Thymus (tissue), 11 donors: ENCODE measurements at regions not wholly inside any gene's neighbourhood (a gene's known extent, or its start where the extent isn't known, plus 50 kb on each side); places are given as distances from the start of the nearest gene placed in this dataset.
"Not testable (repeated sequence)": the region's sequence is repeated elsewhere in the genome, so short reads cannot be mapped to it uniquely, and the experiment has no call there.

ENCODE experiments used
- DNase-seq, 9 donors: peaks; one replicate each; pipeline ENCODE4 v3.0.0-alpha.2; 2013; ENCODE audit warnings: low spot score in 9 of 9, low read depth in 6 of 9, missing footprints in 1 of 9
- H3K27ac ChIP-seq, 2 donors: one replicate each; pipeline ENCODE4 v1.5.1; 2013; ENCODE audit warnings: control low read depth in 1 of 2, low read depth in 1 of 2, low read length in 1 of 2, mild to moderate bottlenecking in 1 of 2, moderate library complexity in 1 of 2
- H3K27me3 ChIP-seq, 2 donors: one replicate each; pipeline ENCODE4 v1.5.1; 2013; ENCODE audit warnings: low read length in 1 of 2; ENCODE audit not compliant: control insufficient read depth in 2 of 2, insufficient read depth in 1 of 2
- H3K36me3 ChIP-seq, 2 donors: one replicate each; pipeline ENCODE4 v1.5.1; 2013; ENCODE audit warnings: low read length in 1 of 2, mild to moderate bottlenecking in 1 of 2, moderate library complexity in 1 of 2; ENCODE audit not compliant: control insufficient read depth in 2 of 2, insufficient read depth in 2 of 2
- H3K4me1 ChIP-seq, 2 donors: one replicate each; pipeline ENCODE4 v1.5.1; 2013; ENCODE audit warnings: low read length in 2 of 2; ENCODE audit not compliant: control insufficient read depth in 2 of 2, insufficient read depth in 2 of 2
- H3K4me3 ChIP-seq, 2 donors: one replicate each; pipeline ENCODE4 v1.5.1; 2013; ENCODE audit warnings: low read length in 2 of 2, control low read depth in 1 of 2, mild to moderate bottlenecking in 1 of 2
- H3K9me3 ChIP-seq, 2 donors: one replicate each; pipeline ENCODE4 v1.5.1; 2013; ENCODE audit warnings: low read length in 1 of 2, mild to moderate bottlenecking in 1 of 2; ENCODE audit not compliant: control insufficient read depth in 2 of 2, insufficient read depth in 1 of 2
- WGBS: extraction: QIAGEN DNeasy Blood & Tissue Kit; methylation state at CpG from one replicate; pipeline ENCODE4 v1.1.7; 2013; 5-methylcytosine and 5-hydroxymethylcytosine counted together
- donor health status: healthy.

- 87% methylated on average over 12 of the region's 12 CpGs for whole genome bisulfite sequencing
- Histone ChIP-seq H3K4me3 (no peak overlapping the region), H3K27ac (no peak overlapping the region), H3K36me3 (peaks cover 0 to under 1% of the 10 kb centered on the region in 2 donors), H3K4me1 (no peaks in the 10 kb centered on the region), H3K27me3 (peaks cover 0 to 12% of the 10 kb centered on the region in 2 donors), H3K9me3 (peaks cover 0 to 3% of the 10 kb centered on the region in 2 donors)
- DNase-seq = no peak
Observed at GRCh38 chr2:242011516-242011915, 142.0 kb downstream of the RTP5 start.

GRCh38 chr2:242011991-242012764 lies 142.6 kb downstream of the RTP5 start:
- Histone ChIP-seq H3K27ac (no peak overlapping the region), H3K4me1 (no peaks in the 10 kb centered on the region), H3K9me3 (peaks cover 0 to 3% of the 10 kb centered on the region in 2 donors), H3K4me3 (no peak overlapping the region), H3K27me3 (peaks cover 0 to 12% of the 10 kb centered on the region in 2 donors), H3K36me3 (peaks cover 0 to 5% of the 10 kb centered on the region in 2 donors)
- no peak for DNase-seq
- WGBS = 95% methylated on average over 40 of the region's 40 CpGs

GRCh38 chr2:242012956-242013764 lies 143.6 kb downstream of the RTP5 start:
- Histone ChIP-seq H3K4me3 (no peak overlapping the region), H3K36me3 (peaks cover 0 to 6% of the 10 kb centered on the region in 2 donors), H3K27ac (no peak overlapping the region), H3K27me3 (peaks cover 0 to 12% of the 10 kb centered on the region in 2 donors), H3K4me1 (no peaks in the 10 kb centered on the region), H3K9me3 (peaks cover 0 to 3% of the 10 kb centered on the region in 2 donors)
- WGBS = 94% methylated on average over 44 of the region's 44 CpGs
- DNase-seq = no peak

GRCh38 chr2:242013771-242014170 lies 144.2 kb downstream of the RTP5 start:
- Histone ChIP-seq H3K27ac (no peak overlapping the region), H3K4me1 (no peaks in the 10 kb centered on the region), H3K36me3 (peaks cover 0 to 6% of the 10 kb centered on the region in 2 donors), H3K9me3 (peaks cover 0 to 3% of the 10 kb centered on the region in 2 donors), H3K27me3 (peaks cover 0 to 12% of the 10 kb centered on the region in 2 donors), H3K4me3 (no peak overlapping the region)
- 92% methylated on average over 9 of the region's 9 CpGs for whole genome bisulfite sequencing
- DNase-seq = no peak

DNA sequence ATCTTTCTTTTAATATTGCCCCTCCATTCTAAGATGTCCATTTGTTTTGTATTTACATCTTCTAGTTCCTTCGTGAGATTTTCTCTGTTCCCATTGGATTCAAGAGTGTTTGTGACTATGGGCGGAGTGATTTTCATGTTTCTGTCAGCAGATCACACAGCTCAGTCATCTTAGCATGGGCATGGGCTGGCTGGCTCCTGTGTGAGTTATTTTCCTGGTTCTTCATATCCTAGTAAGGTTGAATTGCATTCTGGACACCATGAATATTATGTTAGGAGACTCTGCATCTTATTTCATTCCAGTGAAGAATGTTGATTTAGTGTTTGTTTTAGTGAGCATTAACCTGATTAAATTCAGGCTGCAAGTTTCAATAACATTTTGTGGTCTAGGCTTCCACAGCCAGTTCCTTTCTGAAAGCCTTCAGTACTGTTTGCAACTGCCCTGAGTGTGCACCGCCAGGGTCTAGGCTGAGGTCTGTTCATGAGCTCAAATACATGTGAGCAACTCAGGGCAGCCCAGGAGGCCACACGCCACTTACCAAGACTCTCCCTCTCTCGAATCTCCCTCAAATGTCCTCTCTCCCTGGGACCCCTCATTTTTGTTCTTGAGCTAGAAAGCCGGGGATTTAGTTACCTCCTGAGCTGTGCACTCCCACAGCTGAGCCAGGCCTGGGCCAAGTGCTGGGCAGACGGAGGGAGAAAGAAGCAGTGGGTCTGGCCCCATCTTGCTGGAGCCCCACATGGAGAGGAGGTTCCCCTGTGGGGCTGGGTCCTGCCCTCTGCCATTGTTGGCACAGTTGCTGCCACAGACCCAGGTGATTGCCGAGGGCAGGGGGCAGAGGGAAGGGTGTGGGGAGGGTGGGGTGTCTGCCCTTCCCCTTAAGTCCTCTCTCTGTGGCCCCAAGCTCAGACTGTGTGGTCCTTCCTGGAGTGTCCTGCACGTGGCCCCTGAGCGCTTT lies 145.9 kb downstream of the RTP5 start:
- whole genome bisulfite sequencing = 95% methylated on average over 10 of the region's 10 CpGs
- H3K36me3 ChIP-seq = peaks cover 0 to 6% of the 10 kb centered on the region in 2 donors
- DNase-seq = no peak
- H3K27ac ChIP-seq = no peak overlapping the region
- no peaks in the 10 kb centered on the region for H3K4me1 ChIP-seq
- no peak overlapping the region for H3K4me3 ChIP-seq
- peaks cover 0 to 15% of the 10 kb centered on the region in 2 donors for H3K27me3 ChIP-seq
- peaks cover 0 to under 1% of the 10 kb centered on the region in 2 donors for H3K9me3 ChIP-seq

- H3K9me3 ChIP-seq = no peaks in the 10 kb centered on the region
- no peak overlapping the region for H3K4me3 ChIP-seq
- peaks cover 0 to 6% of the 10 kb centered on the region in 2 donors for H3K36me3 ChIP-seq
- H3K4me1 ChIP-seq = no peaks in the 10 kb centered on the region
- H3K27me3 ChIP-seq = peaks cover 0 to 14% of the 10 kb centered on the region in 2 donors
- whole genome bisulfite sequencing = 97% methylated on average over 10 of the region's 10 CpGs
- no peak for DNase-seq
- no peak overlapping the region for H3K27ac ChIP-seq
Observed at GRCh38 chr2:242017086-242017485, 147.6 kb downstream of the RTP5 start.

- H3K4me1 ChIP-seq, DNase-seq, H3K4me3 ChIP-seq, H3K9me3 ChIP-seq, H3K27ac ChIP-seq, H3K36me3 ChIP-seq: not testable (repeated sequence)
- WGBS = 83% methylated on average over 10 of the region's 10 CpGs
- peaks cover 0 to 21% of the 10 kb centered on the region in 2 donors for H3K27me3 ChIP-seq
Observed at GRCh38 chr2:242018416-242018815, 148.9 kb downstream of the RTP5 start.

DNA sequence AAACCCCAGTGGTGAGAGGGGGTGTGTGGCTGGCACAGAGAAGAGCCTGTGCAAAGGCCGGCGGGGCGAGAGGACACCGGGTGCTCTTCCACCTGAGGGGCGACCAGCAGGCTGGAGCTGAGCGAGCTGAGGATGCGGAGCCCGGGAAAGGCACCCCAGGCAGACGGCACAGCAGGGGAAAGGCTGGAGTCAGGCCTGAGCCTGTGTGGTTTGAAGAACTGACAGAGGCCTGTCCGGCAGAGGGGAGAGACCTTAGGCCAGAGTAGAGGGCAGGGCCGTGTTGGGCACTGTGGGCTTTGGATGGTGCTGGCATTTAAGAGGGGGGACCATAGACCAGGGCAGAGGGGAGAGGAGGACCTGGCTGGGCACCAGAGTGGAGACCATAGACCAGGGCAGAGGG lies 149.8 kb downstream of the RTP5 start:
- H3K9me3 ChIP-seq = no peaks in the 10 kb centered on the region
- no peak overlapping the region for H3K27ac ChIP-seq
- H3K27me3 ChIP-seq = peaks cover 0 to 20% of the 10 kb centered on the region in 2 donors
- DNase-seq = no peak
- WGBS = 97% methylated on average over 11 of the region's 11 CpGs
- no peak overlapping the region for H3K4me3 ChIP-seq
- no peaks in the 10 kb centered on the region for H3K4me1 ChIP-seq
- peaks cover 0 to 6% of the 10 kb centered on the region in 2 donors for H3K36me3 ChIP-seq
